Liver (tissue), 8 donors: ENCODE measurements at regions not wholly inside any gene's neighbourhood (a gene's known extent, or its start where the extent isn't known, plus 50 kb on each side); places are given as distances from the start of the nearest gene placed in this dataset.

Experiments used
- DNase-seq: peaks from one replicate; pipeline ENCODE4 v3.0.0-alpha.2; 2017; ENCODE audit warnings: low spot score
- H3K27ac ChIP-seq, 2 donors: one replicate each; pipeline ENCODE4 v1.7.0; 2013; ENCODE audit warnings: inconsistent platforms in 2 of 2, low read length in 2 of 2, control low read depth in 1 of 2, low read depth in 1 of 2, mild to moderate bottlenecking in 1 of 2
- H3K27me3 ChIP-seq, 4 donors: one replicate each; pipeline versions ENCODE4 v1.6.1 to v1.7.0; 2013; ENCODE audit warnings: low read length in 3 of 4, inconsistent platforms in 1 of 4, mild to moderate bottlenecking in 1 of 4, moderate library complexity in 1 of 4; ENCODE audit not compliant: control insufficient read depth in 4 of 4, insufficient read depth in 4 of 4
- H3K36me3 ChIP-seq, 4 donors: one replicate each; pipeline versions ENCODE4 v1.6.1 to v1.7.0; 2013; ENCODE audit warnings: low read length in 3 of 4, mild to moderate bottlenecking in 3 of 4, low read depth in 1 of 4, moderate library complexity in 1 of 4; ENCODE audit not compliant: control insufficient read depth in 4 of 4, insufficient read depth in 3 of 4
- H3K4me1 ChIP-seq, 4 donors: one replicate each; pipeline versions ENCODE4 v1.6.1 to v1.7.0; 2013; ENCODE audit warnings: low read length in 3 of 4, mild to moderate bottlenecking in 3 of 4, moderate library complexity in 1 of 4; ENCODE audit not compliant: control insufficient read depth in 4 of 4, insufficient read depth in 4 of 4
- H3K4me3 ChIP-seq, 3 donors: one replicate each; pipeline versions ENCODE4 v1.6.1 to v1.7.0; 2013; ENCODE audit warnings: low read length in 3 of 3, control low read depth in 1 of 3, low read depth in 1 of 3, mild to moderate bottlenecking in 1 of 3
- H3K9ac ChIP-seq, 2 donors: one replicate each; pipeline ENCODE4 v1.7.0; 2013; ENCODE audit warnings: low read length in 2 of 2, mild to moderate bottlenecking in 2 of 2, moderate library complexity in 2 of 2, control low read depth in 1 of 2, low read depth in 1 of 2
- H3K9me3 ChIP-seq, 4 donors: one replicate each; pipeline versions ENCODE4 v1.6.1 to v1.7.0; 2013; ENCODE audit warnings: low read length in 3 of 4; ENCODE audit not compliant: control insufficient read depth in 4 of 4
- EGR1 ChIP-seq, 2 donors: IDR thresholded peaks; 2 replicates each; pipeline ENCODE4 v1.6.1; 2016 to 2018; ENCODE audit warnings: antibody characterized with exemption in 2 of 2, low read depth in 2 of 2
- FOXA1 ChIP-seq: IDR thresholded peaks from 2 replicates; pipeline ENCODE4 v1.6.1; 2016; ENCODE audit warnings: antibody characterized with exemption
- FOXA2 ChIP-seq: IDR thresholded peaks from 2 replicates; pipeline ENCODE4 v1.6.1; 2016; ENCODE audit warnings: antibody characterized with exemption
- GABPA ChIP-seq, 2 donors: IDR thresholded peaks in 1 of 2; conservative IDR thresholded peaks in 1 of 2; 2 replicates each; pipeline ENCODE4 v1.6.1; 2016; ENCODE audit warnings: antibody characterized with exemption in 2 of 2, mild to moderate bottlenecking in 1 of 2, moderate library complexity in 1 of 2
- HNF4A ChIP-seq, 2 donors: conservative IDR thresholded peaks; 2 replicates each; pipeline ENCODE4 v1.6.1; 2016; ENCODE audit warnings: antibody characterized with exemption in 2 of 2, mild to moderate bottlenecking in 2 of 2
- HNF4G ChIP-seq: IDR thresholded peaks from 2 replicates; pipeline ENCODE4 v1.6.1; 2016; ENCODE audit warnings: antibody characterized with exemption
- JUND ChIP-seq, 2 donors: IDR thresholded peaks; 2 replicates each; pipeline ENCODE4 v1.6.1; 2016; ENCODE audit warnings: antibody characterized with exemption in 2 of 2
- NR2F2 ChIP-seq: IDR thresholded peaks from 2 replicates; pipeline ENCODE4 v1.6.1; 2016; ENCODE audit warnings: antibody characterized with exemption
- RAD21 ChIP-seq, 2 donors: IDR thresholded peaks; 2 replicates each; pipeline ENCODE4 v1.6.1; 2016; ENCODE audit warnings: antibody characterized with exemption in 2 of 2, mild to moderate bottlenecking in 2 of 2
- RXRA ChIP-seq, 2 donors: IDR thresholded peaks; 2 replicates each; pipeline ENCODE4 v1.6.1; 2017 to 2018; ENCODE audit warnings: antibody characterized with exemption in 2 of 2, mild to moderate bottlenecking in 1 of 2
- SP1 ChIP-seq: IDR thresholded peaks from 2 replicates; pipeline ENCODE4 v1.6.1; 2018; ENCODE audit warnings: antibody characterized with exemption, mild to moderate bottlenecking
- TAF1 ChIP-seq: conservative IDR thresholded peaks from 2 replicates; pipeline ENCODE4 v1.6.1; 2016; ENCODE audit warnings: antibody characterized with exemption, mild to moderate bottlenecking
- YY1 ChIP-seq: IDR thresholded peaks from 2 replicates; pipeline ENCODE4 v1.6.1; 2016; ENCODE audit warnings: antibody characterized with exemption, mild to moderate bottlenecking
- WGBS: extraction: QIAGEN DNeasy Blood & Tissue Kit; methylation state at CpG from one replicate; pipeline ENCODE4 v1.1.7; 2013; 5-methylcytosine and 5-hydroxymethylcytosine counted together
- TF ChIP-seq, protein P1 (sequence below): IDR thresholded peaks from 2 replicates; pipeline ENCODE4 v1.6.1; 2016; ENCODE audit warnings: antibody characterized with exemption
- TF ChIP-seq, protein P2 (sequence below): IDR thresholded peaks from 2 replicates; pipeline ENCODE4 v1.6.1; 2016; ENCODE audit warnings: antibody characterized with exemption
- TF ChIP-seq, protein P3 (sequence below): IDR thresholded peaks from 2 replicates; pipeline ENCODE4 v1.6.1; 2016; ENCODE audit warnings: antibody characterized with exemption
- TF ChIP-seq, protein P4 (sequence below): fragments of 150-350 bp; IDR thresholded peaks from 2 replicates; pipeline ENCODE4 v1.5.1; 2017; ENCODE audit warnings: improper control_type of control experiment, low read depth, low read length; ENCODE audit not compliant: missing input control
- TF ChIP-seq, protein P5 (sequence below): IDR thresholded peaks from 2 replicates; pipeline ENCODE4 v1.6.1; 2016; ENCODE audit warnings: antibody characterized with exemption, mild to moderate bottlenecking
- donor health status: healthy.
- donor health status: healthy.
- donor health status: healthy.
- donor health status: healthy.
- donor health status: healthy.

DNA sequence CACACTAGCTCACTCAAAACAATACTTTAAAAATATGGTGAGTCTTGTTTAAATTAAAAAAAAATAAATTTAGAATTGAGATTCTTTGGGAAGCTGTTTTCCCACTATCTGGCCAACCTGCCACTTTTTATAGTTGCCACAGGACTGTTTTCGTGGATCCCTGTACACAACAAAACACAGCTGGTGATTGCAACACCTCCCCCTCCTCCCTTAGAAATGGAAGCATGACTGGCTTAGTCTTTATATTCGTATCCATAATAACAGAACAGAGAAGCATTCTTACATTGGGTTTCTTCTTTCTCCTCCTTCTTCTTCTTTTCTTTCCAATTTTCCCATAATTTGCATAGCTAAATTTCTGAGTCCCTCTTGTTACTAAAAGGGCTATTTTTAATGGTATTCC is 79.5 kb upstream of the GJB6 start:
- TF ChIP-seq, protein P1, sequence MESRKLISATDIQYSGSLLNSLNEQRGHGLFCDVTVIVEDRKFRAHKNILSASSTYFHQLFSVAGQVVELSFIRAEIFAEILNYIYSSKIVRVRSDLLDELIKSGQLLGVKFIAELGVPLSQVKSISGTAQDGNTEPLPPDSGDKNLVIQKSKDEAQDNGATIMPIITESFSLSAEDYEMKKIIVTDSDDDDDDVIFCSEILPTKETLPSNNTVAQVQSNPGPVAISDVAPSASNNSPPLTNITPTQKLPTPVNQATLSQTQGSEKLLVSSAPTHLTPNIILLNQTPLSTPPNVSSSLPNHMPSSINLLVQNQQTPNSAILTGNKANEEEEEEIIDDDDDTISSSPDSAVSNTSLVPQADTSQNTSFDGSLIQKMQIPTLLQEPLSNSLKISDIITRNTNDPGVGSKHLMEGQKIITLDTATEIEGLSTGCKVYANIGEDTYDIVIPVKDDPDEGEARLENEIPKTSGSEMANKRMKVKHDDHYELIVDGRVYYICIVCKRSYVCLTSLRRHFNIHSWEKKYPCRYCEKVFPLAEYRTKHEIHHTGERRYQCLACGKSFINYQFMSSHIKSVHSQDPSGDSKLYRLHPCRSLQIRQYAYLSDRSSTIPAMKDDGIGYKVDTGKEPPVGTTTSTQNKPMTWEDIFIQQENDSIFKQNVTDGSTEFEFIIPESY: no peak
- no peak for TF ChIP-seq HNF4A (conservative IDR thresholded peaks at IDR 0.05)
- no peak for TF ChIP-seq GABPA (IDR thresholded peaks at IDR 0.05 in 1 of 2, conservative IDR thresholded peaks at IDR 0.05 in 1 of 2)
- TF ChIP-seq TAF1: no peak
- no peak for TF ChIP-seq JUND (IDR thresholded peaks at IDR 0.05)
- no peak for TF ChIP-seq SP1
- TF ChIP-seq, protein P2, sequence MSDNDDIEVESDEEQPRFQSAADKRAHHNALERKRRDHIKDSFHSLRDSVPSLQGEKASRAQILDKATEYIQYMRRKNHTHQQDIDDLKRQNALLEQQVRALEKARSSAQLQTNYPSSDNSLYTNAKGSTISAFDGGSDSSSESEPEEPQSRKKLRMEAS: no peak
- TF ChIP-seq HNF4G: no peak
- TF ChIP-seq, protein P3, sequence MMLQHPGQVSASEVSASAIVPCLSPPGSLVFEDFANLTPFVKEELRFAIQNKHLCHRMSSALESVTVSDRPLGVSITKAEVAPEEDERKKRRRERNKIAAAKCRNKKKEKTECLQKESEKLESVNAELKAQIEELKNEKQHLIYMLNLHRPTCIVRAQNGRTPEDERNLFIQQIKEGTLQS: no peak
- no peak for TF ChIP-seq FOXA1
- TF ChIP-seq, protein P4, sequence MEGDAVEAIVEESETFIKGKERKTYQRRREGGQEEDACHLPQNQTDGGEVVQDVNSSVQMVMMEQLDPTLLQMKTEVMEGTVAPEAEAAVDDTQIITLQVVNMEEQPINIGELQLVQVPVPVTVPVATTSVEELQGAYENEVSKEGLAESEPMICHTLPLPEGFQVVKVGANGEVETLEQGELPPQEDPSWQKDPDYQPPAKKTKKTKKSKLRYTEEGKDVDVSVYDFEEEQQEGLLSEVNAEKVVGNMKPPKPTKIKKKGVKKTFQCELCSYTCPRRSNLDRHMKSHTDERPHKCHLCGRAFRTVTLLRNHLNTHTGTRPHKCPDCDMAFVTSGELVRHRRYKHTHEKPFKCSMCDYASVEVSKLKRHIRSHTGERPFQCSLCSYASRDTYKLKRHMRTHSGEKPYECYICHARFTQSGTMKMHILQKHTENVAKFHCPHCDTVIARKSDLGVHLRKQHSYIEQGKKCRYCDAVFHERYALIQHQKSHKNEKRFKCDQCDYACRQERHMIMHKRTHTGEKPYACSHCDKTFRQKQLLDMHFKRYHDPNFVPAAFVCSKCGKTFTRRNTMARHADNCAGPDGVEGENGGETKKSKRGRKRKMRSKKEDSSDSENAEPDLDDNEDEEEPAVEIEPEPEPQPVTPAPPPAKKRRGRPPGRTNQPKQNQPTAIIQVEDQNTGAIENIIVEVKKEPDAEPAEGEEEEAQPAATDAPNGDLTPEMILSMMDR: no peak
- no peak for TF ChIP-seq EGR1 (IDR thresholded peaks at IDR 0.05; ENCODE audit: low read depth in 2 of 2)
- no peak for TF ChIP-seq YY1
- TF ChIP-seq, protein P5, sequence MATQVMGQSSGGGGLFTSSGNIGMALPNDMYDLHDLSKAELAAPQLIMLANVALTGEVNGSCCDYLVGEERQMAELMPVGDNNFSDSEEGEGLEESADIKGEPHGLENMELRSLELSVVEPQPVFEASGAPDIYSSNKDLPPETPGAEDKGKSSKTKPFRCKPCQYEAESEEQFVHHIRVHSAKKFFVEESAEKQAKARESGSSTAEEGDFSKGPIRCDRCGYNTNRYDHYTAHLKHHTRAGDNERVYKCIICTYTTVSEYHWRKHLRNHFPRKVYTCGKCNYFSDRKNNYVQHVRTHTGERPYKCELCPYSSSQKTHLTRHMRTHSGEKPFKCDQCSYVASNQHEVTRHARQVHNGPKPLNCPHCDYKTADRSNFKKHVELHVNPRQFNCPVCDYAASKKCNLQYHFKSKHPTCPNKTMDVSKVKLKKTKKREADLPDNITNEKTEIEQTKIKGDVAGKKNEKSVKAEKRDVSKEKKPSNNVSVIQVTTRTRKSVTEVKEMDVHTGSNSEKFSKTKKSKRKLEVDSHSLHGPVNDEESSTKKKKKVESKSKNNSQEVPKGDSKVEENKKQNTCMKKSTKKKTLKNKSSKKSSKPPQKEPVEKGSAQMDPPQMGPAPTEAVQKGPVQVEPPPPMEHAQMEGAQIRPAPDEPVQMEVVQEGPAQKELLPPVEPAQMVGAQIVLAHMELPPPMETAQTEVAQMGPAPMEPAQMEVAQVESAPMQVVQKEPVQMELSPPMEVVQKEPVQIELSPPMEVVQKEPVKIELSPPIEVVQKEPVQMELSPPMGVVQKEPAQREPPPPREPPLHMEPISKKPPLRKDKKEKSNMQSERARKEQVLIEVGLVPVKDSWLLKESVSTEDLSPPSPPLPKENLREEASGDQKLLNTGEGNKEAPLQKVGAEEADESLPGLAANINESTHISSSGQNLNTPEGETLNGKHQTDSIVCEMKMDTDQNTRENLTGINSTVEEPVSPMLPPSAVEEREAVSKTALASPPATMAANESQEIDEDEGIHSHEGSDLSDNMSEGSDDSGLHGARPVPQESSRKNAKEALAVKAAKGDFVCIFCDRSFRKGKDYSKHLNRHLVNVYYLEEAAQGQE: no peak
- no peaks in the 10 kb centered on the region for H3K36me3 ChIP-seq
- WGBS: 79% methylated on average over 2 of the region's 2 CpGs
- H3K4me1 ChIP-seq: no peaks in the 10 kb centered on the region
- H3K9me3 ChIP-seq: peaks cover 0 to 5% (median 2%) of the 10 kb centered on the region in 4 donors
- no peak overlapping the region for H3K27ac ChIP-seq
- no peak overlapping the region for H3K4me3 ChIP-seq
- H3K27me3 ChIP-seq: no peaks in the 10 kb centered on the region
- H3K9ac ChIP-seq: no peak overlapping the region
- no peak for DNase-seq

DNA sequence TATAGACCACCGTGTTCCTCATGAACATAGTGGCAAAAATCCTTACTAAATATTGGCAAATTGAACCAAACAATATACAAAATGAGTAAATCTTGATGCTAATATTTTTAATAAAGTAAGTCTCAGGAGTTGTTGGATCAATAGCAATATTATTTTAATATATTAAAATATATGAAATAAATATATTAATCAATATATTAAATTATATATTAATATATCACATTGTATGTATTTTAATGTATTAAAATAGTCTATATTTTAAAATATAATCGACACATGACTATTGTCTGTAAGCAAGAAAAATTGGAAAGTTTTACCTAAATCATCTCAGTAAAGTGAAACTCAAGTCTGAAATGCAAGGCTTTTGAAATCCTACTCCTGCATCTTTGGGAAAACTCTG is 78.9 kb upstream of the GJB6 start:
- Histone ChIP-seq H3K9me3 (peaks cover 0 to 5% (median 2%) of the 10 kb centered on the region in 4 donors), H3K4me1 (no peaks in the 10 kb centered on the region), H3K27me3 (no peaks in the 10 kb centered on the region), H3K4me3 (no peak overlapping the region), H3K9ac (no peak overlapping the region), H3K27ac (no peak overlapping the region), H3K36me3 (no peaks in the 10 kb centered on the region)
- no peak for DNase-seq
- WGBS: 93% methylated on average over 2 of the region's 2 CpGs
- no peak for TF ChIP-seq SP1
- TF ChIP-seq, protein P2: no peak
- TF ChIP-seq, protein P1: no peak
- no peak for TF ChIP-seq TAF1
- TF ChIP-seq YY1: no peak
- no peak for TF ChIP-seq RXRA (IDR thresholded peaks at IDR 0.05)
- TF ChIP-seq, protein P4: no peak
- no peak for TF ChIP-seq EGR1 (IDR thresholded peaks at IDR 0.05; ENCODE audit: low read depth in 2 of 2)
- TF ChIP-seq HNF4G: no peak
- no peak for TF ChIP-seq FOXA1
- TF ChIP-seq HNF4A (conservative IDR thresholded peaks at IDR 0.05): no peak
- TF ChIP-seq FOXA2: no peak
- no peak for TF ChIP-seq RAD21 (IDR thresholded peaks at IDR 0.05)
- TF ChIP-seq NR2F2: no peak
